BJ (cell line): ENCODE measurements at regions not wholly inside any gene's neighbourhood (a gene's known extent, or its start where the extent isn't known, plus 50 kb on each side); places are given as distances from the start of the nearest gene placed in this dataset.

ENCODE experiments used
- CTCF ChIA-PET: fragments of 350-600 bp; formaldehyde crosslinking; extraction: SDS; loops from one replicate; lab custom pipeline; 2021; ENCODE audit warnings: antibody characterized with exemption, inconsistent platforms; lab: Yijun Ruan, JAX
- POLR2A ChIA-PET: fragments of 300-600 bp; sonication (Branson Sonifier 250); formaldehyde crosslinking; extraction: SDS; loops from one replicate; lab custom pipeline; 2021; ENCODE audit warnings: antibody characterized with exemption; lab: Charles Lee
- DNase-seq: peaks from one replicate; pipeline ENCODE4 v3.0.0-alpha.2; 2011; ENCODE audit warnings: low read depth
- H3K27me3 ChIP-seq: 2 replicates; pipeline ENCODE4 v1.6.0; 2011; ENCODE audit warnings: low read length; ENCODE audit not compliant: control insufficient read depth, insufficient read depth
- H3K36me3 ChIP-seq: 2 replicates; pipeline ENCODE4 v1.5.1; 2011; ENCODE audit warnings: low read length; ENCODE audit not compliant: control insufficient read depth, insufficient read depth
- H3K4me3 ChIP-seq: 2 replicates; pipeline ENCODE4 v1.5.1; 2011; ENCODE audit warnings: low read depth, mild to moderate bottlenecking, control low read depth, low read length
- TF ChIP-seq, protein P1 (sequence below): IDR thresholded peaks from 2 replicates; pipeline ENCODE4 v1.5.1; 2011; ENCODE audit warnings: low read depth, mild to moderate bottlenecking, control low read depth, inconsistent platforms, low read length, moderate library complexity; ENCODE audit not compliant: insufficient read depth

DNA sequence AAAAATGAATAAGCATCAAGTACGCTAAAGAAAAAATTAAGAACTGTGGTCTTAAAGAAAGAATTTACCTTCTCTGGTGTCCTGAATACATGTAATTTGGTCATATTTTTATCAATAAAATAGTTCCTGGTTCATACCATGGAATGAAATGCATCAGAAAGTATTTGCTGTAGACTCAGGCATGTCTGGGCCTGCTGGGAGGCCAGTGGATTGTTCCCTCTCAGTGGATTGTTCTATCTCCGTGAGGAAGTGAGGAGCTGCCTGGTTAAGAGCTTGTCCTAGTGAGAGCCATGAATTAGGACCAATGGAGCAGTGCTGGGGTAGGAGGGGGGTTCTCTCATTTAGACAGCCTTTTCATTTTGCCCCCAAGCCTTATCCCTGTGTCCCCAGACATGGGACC, 211.7 kb upstream of the HABP2 start:
- CTCF ChIA-PET = interaction anchor here (0.5 kb wide), 1 partner anchor 44 kb away, joined by 4 read pairs; no protein-coding TSS in a partner anchor
- POLR2A ChIA-PET = no interaction called here
- Histone ChIP-seq H3K4me3 (no peak overlapping the region), H3K27me3 (peaks cover 4% of the 10 kb centered on the region), H3K36me3 (no peaks in the 10 kb centered on the region)
- DNase-seq = no peak
- TF ChIP-seq, protein P1, sequence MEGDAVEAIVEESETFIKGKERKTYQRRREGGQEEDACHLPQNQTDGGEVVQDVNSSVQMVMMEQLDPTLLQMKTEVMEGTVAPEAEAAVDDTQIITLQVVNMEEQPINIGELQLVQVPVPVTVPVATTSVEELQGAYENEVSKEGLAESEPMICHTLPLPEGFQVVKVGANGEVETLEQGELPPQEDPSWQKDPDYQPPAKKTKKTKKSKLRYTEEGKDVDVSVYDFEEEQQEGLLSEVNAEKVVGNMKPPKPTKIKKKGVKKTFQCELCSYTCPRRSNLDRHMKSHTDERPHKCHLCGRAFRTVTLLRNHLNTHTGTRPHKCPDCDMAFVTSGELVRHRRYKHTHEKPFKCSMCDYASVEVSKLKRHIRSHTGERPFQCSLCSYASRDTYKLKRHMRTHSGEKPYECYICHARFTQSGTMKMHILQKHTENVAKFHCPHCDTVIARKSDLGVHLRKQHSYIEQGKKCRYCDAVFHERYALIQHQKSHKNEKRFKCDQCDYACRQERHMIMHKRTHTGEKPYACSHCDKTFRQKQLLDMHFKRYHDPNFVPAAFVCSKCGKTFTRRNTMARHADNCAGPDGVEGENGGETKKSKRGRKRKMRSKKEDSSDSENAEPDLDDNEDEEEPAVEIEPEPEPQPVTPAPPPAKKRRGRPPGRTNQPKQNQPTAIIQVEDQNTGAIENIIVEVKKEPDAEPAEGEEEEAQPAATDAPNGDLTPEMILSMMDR = no peak

DNA sequence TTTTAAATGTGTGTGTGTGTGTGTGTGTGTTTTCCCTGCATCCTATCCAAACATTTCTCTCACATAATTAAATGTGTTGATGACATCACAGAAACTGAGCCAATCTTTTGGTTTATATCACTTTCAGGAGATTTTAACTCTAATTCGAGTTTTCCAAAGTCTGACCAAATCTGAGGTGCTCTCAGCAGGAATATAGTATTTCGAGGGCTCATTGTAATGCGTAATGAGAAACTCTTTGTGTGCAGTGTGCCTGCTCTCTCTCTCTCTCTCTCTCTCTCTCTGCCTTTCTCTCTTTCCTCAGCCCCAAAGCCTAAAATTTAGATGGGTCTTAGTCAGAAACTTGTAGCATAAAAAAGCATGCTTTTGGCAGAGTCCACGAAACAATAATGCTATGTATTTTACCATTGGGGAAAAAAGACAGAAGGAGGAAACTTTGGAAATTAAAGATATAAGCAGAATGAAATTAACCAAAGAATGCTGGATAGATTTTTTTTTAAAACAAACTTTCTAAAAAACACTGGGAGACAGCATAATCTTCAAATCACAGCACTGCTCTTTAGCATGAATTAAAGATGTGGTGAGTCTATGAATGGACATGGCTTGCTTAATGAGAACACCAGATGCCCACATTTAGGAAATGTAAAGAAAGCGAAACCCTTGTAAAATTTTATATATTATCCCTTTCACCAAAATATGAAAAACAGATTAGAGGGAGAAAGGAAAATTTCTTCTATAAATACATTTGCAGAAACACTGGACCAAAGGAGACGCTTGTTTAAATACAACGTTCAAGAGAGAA, 206.8 kb upstream of the HABP2 start:
- H3K4me3 ChIP-seq = no peak overlapping the region
- H3K27me3 ChIP-seq = peaks cover 7% of the 10 kb centered on the region
- H3K36me3 ChIP-seq = no peaks in the 10 kb centered on the region
- ChIA-PET POLR2A (no interaction called here), CTCF (no interaction called here)
- no peak for DNase-seq
- TF ChIP-seq, protein P1 = no peak

DNA sequence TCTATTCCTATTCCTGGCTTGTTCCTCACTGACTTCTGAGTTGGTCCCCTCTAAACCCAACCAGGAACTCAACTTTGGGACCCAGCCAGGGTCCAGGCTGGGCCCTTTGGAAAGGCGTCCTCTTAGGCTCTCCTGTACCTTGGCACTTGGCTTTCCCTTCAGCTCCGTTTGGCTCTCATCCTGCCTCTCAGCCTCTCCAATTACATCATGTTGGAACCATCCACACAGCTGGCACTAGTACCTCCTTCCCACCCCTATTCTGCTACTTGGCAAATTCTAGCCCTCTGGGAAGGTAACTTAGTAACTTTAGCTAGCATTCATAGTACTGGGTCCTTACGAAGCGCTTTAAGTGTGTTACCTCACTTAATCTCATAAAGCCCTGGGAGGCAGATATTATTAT, 205.3 kb upstream of the HABP2 start:
- DNase-seq = no peak
- TF ChIP-seq, protein P1 = no peak
- ChIA-PET POLR2A (no interaction called here), CTCF (interaction anchor here (1.2 kb wide), 1 partner anchor 10 kb away, joined by 5 read pairs; no protein-coding TSS in a partner anchor)
- peaks cover 8% of the 10 kb centered on the region for H3K27me3 ChIP-seq
- H3K36me3 ChIP-seq = no peaks in the 10 kb centered on the region
- no peak overlapping the region for H3K4me3 ChIP-seq

DNA sequence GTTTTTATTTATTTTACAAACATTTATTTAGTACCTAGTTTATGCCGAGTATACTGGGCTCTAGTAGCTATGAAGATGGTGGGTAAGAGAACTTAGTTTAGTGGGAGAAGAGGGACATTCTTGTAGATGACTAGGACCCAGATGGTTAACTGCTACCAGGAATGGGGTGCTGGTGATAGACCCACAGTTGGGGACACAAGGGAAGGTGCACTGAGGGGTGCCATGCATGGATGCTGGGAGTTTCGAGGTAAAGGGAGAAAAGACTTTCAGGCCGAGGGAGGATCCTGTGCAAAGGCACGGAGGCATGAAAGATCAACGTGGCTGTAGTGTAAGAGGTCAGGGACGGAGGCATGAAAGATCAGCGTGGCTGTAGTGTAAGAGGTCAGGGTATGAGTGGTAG, 204.2 kb upstream of the HABP2 start:
- peaks cover 12% of the 10 kb centered on the region for H3K27me3 ChIP-seq
- no peak overlapping the region for H3K4me3 ChIP-seq
- ChIA-PET POLR2A (no interaction called here), CTCF (interaction anchor here (0.8 kb wide), 1 partner anchor 20 kb away, joined by 3 read pairs; no protein-coding TSS in a partner anchor)
- no peak for DNase-seq
- TF ChIP-seq, protein P1 = no peak
- H3K36me3 ChIP-seq = no peaks in the 10 kb centered on the region

DNA sequence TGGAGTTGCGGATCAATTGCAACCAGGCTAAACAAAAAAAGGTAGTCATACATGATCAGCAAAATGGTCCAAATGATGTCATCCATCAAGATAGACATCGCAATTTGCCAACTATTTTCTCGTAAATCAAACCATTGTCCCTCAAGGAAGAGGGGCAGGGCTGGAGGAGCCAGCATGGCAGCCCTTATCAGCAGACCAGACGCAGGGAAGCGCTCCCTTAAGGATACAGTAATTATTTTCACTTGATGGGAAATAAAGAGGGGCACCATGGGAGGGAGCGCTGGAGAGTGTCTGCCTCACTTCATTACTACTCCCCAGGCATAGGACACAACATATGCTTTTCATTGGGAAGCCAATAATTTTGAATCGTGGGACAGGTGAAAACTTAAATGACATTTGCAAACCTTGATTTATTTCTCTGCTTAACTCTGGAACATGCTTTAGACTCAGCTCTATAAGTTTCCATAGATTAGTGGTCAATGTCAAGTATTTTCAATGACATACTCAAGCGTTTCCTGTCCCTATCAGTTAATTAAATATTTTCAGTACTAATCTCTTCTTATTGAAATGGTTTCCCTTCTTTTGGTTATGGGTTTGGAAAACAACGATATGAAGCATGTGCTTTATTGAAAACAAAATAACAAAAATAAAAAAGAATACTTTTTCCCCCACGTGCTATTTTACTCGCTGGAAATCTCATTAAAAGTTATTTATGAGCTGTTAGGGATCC, 202.4 kb upstream of the HABP2 start:
- no peaks in the 10 kb centered on the region for H3K36me3 ChIP-seq
- no peak overlapping the region for H3K4me3 ChIP-seq
- ChIA-PET CTCF (no interaction called here), POLR2A (no interaction called here)
- no peak for DNase-seq
- peaks cover 14% of the 10 kb centered on the region for H3K27me3 ChIP-seq
- TF ChIP-seq, protein P1 = no peak
